Choroid plexus epithelial cell (primary cell): ENCODE measurements at regions not wholly inside any gene's neighbourhood (a gene's known extent, or its start where the extent isn't known, plus 50 kb on each side); places are given as distances from the start of the nearest gene placed in this dataset.

ENCODE experiments used
- DNase-seq: peaks from one replicate; pipeline ENCODE4 v3.0.0-alpha.2; 2010; ENCODE audit warnings: low read depth
- H3K4me3 ChIP-seq: 2 replicates; pipeline ENCODE4 v1.5.1; 2011; ENCODE audit warnings: low read depth, mild to moderate bottlenecking, control low read depth, low read length, moderate library complexity
- TF ChIP-seq, protein P1 (sequence below): conservative IDR thresholded peaks from 2 replicates; pipeline ENCODE4 v1.5.1; 2011; ENCODE audit warnings: low read depth, mild to moderate bottlenecking, control low read depth, inconsistent platforms, low read length, moderate library complexity

DNA sequence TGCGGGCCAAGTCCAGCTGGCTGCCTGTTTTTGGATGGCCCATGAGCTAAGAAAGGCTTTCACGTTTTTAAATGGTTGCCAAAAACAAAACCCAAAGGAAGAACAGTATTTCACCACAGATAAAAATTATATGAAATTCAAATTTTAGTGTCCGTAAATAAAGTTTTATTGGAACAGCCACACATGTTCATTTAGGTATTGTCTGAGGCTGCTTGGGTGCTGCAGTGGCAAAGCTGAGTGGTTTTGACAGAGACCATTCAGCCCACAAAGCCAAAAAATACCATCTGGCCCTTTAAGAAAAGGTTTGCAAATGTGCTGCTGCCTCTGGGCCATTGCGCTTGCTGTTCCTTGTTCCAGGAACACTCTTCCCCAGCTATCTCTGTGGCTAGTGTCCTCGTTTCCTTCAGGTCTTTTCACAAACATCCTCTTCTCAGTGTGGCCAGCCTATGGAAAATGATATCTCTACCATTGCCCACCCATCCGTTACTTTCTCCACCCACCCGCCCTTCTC, 232.9 kb upstream of the CIBAR2 start:
- TF ChIP-seq, protein P1, sequence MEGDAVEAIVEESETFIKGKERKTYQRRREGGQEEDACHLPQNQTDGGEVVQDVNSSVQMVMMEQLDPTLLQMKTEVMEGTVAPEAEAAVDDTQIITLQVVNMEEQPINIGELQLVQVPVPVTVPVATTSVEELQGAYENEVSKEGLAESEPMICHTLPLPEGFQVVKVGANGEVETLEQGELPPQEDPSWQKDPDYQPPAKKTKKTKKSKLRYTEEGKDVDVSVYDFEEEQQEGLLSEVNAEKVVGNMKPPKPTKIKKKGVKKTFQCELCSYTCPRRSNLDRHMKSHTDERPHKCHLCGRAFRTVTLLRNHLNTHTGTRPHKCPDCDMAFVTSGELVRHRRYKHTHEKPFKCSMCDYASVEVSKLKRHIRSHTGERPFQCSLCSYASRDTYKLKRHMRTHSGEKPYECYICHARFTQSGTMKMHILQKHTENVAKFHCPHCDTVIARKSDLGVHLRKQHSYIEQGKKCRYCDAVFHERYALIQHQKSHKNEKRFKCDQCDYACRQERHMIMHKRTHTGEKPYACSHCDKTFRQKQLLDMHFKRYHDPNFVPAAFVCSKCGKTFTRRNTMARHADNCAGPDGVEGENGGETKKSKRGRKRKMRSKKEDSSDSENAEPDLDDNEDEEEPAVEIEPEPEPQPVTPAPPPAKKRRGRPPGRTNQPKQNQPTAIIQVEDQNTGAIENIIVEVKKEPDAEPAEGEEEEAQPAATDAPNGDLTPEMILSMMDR, result no peak

DNA sequence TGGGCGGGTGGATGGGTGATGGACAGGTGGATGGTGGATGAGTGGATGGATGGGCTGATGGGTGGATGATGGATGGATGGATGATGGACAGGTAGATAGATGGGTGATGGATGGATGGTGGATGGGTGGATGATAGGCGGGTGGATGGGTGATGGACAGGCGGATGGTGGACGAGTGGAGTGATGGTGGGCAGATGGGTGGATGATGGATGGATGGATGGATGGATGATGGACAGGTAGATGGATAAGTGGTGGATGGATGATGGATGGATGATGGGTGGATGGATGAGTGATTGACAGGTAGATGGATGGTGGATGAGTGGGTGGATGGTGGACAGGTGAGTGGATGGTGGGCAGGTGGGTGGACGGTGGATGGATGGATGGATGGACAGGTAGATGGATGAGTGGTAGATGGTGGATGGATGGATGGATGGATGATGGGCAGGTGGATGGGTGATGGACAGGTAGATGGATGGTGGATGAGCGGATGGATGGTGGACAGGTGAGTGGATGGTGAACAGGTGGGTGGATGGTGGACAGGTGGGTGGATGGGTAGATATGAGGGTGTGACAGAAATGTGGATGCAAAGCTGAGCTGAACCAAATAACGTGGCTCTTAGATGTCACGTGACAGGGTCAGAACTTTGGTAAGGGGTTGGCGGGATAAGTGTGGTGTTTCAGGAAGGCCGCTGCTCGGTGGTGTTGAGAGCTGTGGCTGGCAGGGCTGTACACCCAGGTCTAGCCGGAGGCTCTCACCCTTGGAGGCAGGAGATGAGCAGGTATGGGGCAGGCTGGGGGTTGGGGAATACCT, 234.3 kb upstream of the CIBAR2 start:
- TF ChIP-seq, protein P1, result no peak
- no peak overlapping the region for H3K4me3 ChIP-seq
- no peak for DNase-seq

More for the DNA sequence above, 232.9 kb upstream of the CIBAR2 start:
- no peak overlapping the region for H3K4me3 ChIP-seq
- no peak for DNase-seq

DNA sequence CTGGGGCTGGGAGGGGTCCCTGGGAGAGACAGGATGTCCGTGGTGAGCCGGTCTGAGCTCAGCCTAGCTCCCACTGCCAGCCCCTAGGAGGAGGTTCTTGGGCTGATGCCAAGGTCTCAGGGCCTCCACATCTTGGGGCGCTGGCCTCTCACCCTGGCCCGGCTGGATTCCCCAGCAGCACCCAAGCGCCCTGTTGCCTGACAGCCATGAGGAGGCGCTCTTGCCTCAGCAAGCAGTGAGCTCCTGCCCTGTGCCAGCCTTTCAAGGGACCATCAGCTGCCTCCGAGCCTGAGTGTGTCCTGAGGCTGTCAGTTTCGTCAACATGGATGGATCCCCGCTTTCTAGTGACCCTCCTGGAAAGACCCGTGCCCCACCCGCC, 234.9 kb upstream of the CIBAR2 start:
- TF ChIP-seq, protein P1, result peak; percentile 59
- DNase-seq, result peak; percentile 46
- no peak overlapping the region for H3K4me3 ChIP-seq

DNA sequence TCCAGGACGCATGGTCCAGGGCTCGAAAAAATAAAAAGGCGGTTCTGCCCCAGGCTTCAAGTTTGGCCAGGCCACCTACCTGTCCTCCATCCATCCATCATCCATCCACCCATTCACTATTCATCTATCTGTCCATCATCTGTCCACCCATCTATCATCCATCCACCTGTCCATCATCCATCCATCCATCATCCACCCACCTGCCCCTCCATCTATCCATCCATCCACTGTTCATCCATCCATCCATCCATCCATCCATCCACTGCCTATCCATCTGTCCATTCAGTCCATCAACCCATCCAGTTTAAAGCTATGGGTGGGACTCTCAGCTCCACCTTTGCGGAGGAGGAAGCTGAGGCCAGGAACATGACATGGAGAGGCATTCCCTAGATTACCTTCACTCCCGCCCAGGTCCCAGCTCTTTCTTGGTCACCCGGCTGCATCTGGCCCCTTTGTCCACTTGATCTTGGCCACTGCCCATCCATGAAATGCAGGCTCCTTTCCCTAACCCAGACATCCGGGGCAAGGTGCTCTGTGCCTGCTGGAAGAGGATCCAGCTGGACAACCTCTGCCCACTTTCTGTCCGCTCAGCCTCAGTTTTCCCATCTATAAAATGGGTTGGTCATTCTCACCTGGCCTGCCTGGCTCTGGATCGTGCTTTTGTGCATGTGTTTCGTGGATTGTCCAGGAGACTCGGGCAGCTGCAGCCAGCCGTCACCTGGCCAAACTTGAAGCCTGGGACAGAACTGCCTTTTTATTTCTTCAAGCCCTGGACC, 236.0 kb upstream of the CIBAR2 start:
- no peak overlapping the region for H3K4me3 ChIP-seq

DNA sequence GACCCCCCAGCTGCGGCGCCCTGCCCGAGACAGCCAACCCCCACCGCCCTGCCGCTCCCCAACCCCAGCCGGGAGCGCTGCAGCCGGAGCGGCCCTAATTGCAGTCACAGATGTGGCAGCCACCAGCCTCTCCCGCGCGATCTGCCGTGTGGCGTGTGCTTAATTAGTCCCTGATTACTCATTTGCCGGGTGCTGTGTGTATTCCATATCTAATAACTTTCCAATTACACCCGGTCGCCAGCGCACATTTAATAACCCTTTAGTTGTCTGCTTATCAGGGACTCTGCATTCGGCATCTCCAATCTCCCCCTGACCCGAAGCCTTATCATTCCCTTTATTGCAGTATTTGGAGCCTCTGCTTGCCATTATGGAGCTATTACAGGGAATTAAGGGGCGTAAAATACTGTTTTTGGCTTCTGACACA, 236.7 kb upstream of the CIBAR2 start:
- no peak for DNase-seq
- H3K4me3 ChIP-seq, result no peak overlapping the region
- TF ChIP-seq, protein P1, result no peak

More for the DNA sequence above, 236.0 kb upstream of the CIBAR2 start:
- TF ChIP-seq, protein P1, result no peak
- DNase-seq, result no peak

DNA sequence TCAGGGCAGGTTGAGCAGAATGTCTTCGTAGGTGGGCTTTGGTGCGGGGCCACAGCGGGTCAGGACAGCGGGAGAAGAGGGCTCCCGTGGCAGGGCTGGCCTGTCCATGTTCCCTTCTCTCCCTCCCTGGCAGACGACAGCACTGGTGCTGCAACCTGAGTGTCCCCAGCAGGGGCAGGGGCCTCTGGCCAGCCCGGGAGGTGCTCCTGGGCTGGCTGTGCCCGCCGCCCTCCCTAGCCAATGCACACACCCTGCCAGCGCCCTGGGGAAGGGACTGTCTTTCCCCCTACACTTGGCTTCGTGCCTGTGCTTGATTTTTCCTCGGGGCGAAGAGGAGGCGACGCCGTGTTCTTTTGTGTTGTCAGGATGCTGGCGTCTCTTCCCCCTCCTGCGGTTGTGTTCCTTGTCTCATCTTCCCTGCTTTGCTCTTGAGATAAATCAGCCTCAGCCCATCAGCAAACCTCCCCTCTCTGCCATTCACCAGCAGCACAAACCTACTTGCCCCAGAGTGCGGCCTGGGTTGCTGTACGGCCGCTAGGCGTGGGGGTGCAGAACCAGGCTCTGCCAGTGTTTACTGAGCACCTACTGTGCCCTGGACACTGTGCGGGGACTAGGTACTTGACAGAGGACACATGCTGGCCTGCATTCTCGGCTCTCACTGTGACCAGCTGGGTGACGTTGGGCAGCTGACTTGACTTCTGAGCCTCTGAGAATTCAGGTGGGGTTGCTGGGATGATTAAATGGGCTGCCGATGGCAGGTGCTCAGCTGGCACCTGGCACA, 237.3 kb upstream of the CIBAR2 start:
- H3K4me3 ChIP-seq, result no peak overlapping the region
- no peak for DNase-seq
- TF ChIP-seq, protein P1, result no peak
